ENCODE measurements at regions not wholly inside any gene's neighbourhood (a gene's known extent, or its start where the extent isn't known, plus 50 kb on each side); places are given as distances from the start of the nearest gene placed in this dataset.

DNA sequence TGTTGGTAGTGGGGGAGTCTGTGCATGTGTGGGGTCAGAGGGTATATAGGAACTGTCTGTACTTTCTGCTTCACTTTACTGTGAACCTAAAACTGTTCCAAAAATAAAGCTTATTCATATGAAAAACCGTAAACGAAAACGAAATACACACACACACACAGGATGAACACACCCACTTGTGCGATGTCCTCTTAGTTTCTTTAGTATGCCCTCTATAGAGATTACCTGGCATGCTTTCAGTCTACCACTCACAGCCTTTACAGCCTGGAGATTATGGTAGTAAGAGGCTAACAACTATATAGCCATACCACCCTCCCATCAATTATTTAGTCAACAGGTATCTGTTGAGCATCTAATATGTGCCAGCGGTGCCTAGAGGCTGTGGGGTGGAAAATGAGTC lies 60.0 kb upstream of the UBE3A start:
- DNase-seq, result no peak

DNA sequence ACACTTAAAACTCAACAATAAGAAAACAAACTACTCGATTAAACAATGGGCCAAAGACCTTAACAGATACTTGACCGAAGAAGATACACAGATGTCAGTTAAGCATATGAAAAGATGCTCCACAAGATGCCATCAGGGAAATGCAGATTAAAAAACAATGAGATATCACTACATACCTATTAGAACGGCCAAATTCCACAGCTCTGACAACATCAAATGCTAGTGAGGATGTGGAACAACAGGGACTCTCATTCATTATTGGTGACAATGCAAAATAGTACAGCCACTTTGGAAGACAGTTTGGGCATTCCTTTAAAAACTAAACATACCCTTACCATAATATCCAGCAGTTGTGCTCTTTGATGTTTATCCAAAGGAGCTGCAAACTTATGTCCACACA lies 59.1 kb upstream of the UBE3A start:
- no peak for DNase-seq

DNA sequence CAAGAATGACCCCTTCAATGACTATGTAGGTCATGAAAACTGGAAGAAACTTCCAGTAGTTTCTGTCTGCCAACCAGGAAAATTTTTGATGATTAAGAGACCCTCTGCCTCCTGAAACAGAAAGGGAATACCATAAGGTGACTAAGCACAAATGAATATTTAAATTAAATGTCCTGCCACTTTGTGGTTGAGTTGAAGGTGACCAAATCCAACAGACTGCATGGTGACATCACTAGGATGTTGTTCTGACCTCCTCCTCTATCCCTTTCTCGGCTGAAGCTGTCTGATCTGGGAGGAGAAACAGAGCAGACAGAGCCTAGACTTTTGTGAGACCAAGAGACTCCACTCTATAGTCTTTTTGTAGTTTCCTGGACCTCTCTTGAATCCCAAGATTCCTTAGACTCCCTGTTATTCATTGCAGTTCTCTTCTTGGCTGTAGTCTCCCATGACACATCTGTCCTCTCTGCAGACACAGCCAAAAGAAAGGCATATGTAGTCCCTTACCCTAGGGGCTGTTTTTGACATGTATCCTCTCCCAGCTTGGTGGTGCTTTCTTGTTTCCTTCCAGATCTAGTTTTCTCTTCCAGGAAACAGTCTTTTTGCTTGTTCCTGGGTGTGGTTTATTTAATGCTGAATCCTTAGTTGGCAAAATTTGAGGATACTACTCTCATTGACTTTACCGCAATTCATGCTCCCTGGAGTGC lies 55.2 kb upstream of the UBE3A start:
- no peak for DNase-seq

DNA sequence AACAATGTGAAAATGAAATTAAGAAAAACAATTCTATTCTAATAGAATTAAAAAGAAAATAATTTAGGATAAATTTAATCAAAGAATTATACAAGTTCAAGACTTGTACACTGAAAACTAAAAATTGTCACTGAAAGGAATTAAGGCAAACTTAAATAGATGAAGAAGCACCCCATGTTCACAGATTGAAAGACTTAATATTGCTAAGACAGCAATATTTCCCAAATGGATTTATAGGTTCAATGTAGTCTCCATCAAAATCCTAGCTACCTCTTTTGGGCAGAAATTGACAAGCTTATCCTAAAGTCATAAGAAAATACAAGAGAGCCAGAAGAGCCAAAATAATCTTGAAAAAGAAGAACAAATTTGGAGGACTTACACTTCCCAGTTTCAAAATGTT lies 53.5 kb upstream of the UBE3A start:
- no peak for DNase-seq

Data from HCEC 1CT (cell line).